Astrocyte (in vitro differentiated cells and primary cell): ENCODE measurements at regions not wholly inside any gene's neighbourhood (a gene's known extent, or its start where the extent isn't known, plus 50 kb on each side); places are given as distances from the start of the nearest gene placed in this dataset.

ENCODE experiments used
- EZH2 ChIP-seq: IDR thresholded peaks from 2 replicates; pipeline ENCODE4 v1.6.1; 2012; ENCODE audit warnings: mild to moderate bottlenecking, low read length, inconsistent platforms; ENCODE audit not compliant: insufficient read depth
- TF ChIP-seq, protein P1 (sequence below): IDR thresholded peaks from 2 replicates; pipeline ENCODE4 v1.5.1; 2011; ENCODE audit warnings: low read depth, mild to moderate bottlenecking, inconsistent platforms, low read length, moderate library complexity; ENCODE audit not compliant: insufficient read depth

DNA sequence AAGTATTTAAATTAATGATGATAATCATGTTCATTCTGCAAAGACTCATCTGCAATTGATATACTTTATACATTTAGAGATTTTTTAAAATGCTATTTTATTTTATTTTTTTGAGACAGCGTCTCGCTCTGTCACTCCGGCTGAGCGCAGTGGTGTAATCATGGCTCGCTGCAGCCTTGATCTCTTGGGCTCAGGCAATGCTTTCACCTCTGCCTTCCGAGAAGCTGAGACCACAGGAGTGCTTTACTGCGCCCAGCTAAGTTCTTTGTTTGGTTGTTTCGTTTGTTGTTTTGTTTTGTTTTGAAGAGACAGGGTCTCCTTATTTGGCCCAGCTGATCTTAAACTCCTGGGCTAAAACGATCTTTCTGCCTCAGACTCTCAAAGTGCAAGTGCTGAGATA, 1541.0 kb downstream of the PCDH7 start:
- TF ChIP-seq, protein P1, sequence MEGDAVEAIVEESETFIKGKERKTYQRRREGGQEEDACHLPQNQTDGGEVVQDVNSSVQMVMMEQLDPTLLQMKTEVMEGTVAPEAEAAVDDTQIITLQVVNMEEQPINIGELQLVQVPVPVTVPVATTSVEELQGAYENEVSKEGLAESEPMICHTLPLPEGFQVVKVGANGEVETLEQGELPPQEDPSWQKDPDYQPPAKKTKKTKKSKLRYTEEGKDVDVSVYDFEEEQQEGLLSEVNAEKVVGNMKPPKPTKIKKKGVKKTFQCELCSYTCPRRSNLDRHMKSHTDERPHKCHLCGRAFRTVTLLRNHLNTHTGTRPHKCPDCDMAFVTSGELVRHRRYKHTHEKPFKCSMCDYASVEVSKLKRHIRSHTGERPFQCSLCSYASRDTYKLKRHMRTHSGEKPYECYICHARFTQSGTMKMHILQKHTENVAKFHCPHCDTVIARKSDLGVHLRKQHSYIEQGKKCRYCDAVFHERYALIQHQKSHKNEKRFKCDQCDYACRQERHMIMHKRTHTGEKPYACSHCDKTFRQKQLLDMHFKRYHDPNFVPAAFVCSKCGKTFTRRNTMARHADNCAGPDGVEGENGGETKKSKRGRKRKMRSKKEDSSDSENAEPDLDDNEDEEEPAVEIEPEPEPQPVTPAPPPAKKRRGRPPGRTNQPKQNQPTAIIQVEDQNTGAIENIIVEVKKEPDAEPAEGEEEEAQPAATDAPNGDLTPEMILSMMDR, result no peak
- no peak for TF ChIP-seq EZH2
